Lower lobe of right lung (tissue), 2 donors: ENCODE measurements at regions not wholly inside any gene's neighbourhood (a gene's known extent, or its start where the extent isn't known, plus 50 kb on each side); places are given as distances from the start of the nearest gene placed in this dataset.

Experiments used
- ATAC-seq, 2 donors: fragments of 200-7000 bp; cut with Tn5 transposase; one replicate each; pipeline ENCODE4 v1.9.1; 2020 to 2022; ENCODE audit warnings: mild to moderate bottlenecking in 2 of 2, moderate library complexity in 2 of 2
- DNase-seq: peaks from one replicate; pipeline ENCODE4 v3.0.0-alpha.2; 2020
- H3K27ac ChIP-seq: fragments of 200-600 bp; one replicate; pipeline ENCODE4 v1.8.0; 2022
- H3K27me3 ChIP-seq: fragments of 200-600 bp; one replicate; pipeline ENCODE4 v1.8.0; 2022; ENCODE audit warnings: low read depth
- H3K36me3 ChIP-seq: fragments of 200-600 bp; one replicate; pipeline ENCODE4 v1.8.0; 2022; ENCODE audit warnings: mild to moderate bottlenecking
- H3K4me1 ChIP-seq: fragments of 200-600 bp; one replicate; pipeline ENCODE4 v1.8.0; 2022
- H3K4me3 ChIP-seq: fragments of 200-600 bp; one replicate; pipeline ENCODE4 v1.8.0; 2022; ENCODE audit warnings: mild to moderate bottlenecking
- H3K9me3 ChIP-seq: fragments of 200-600 bp; one replicate; pipeline ENCODE4 v1.8.0; 2022
- intact Hi-C: fragments of 100-400 bp; cut with DNase I; formaldehyde crosslinking; loops from one replicate; pipeline ENCODE4 v1.11.0; 2022
- TF ChIP-seq, protein P1 (sequence below): fragments of 200-600 bp; IDR thresholded peaks from one replicate; pipeline ENCODE4 v1.8.0; 2022; ENCODE audit warnings: antibody characterized with exemption, mild to moderate bottlenecking
- donor health status: DM: no; HTN: yes; CAD: no; lungs with severe emphysema.

- no peak overlapping the region for H3K4me3 ChIP-seq
- H3K9me3 ChIP-seq = no peaks in the 10 kb centered on the region
- no peak overlapping the region for H3K27ac ChIP-seq
- no peaks in the 10 kb centered on the region for H3K27me3 ChIP-seq
- no peak for ATAC-seq
- H3K36me3 ChIP-seq = no peaks in the 10 kb centered on the region
- DNase-seq = no peak
- intact Hi-C loops = no loop called here
- no peaks in the 10 kb centered on the region for H3K4me1 ChIP-seq
- TF ChIP-seq, protein P1, sequence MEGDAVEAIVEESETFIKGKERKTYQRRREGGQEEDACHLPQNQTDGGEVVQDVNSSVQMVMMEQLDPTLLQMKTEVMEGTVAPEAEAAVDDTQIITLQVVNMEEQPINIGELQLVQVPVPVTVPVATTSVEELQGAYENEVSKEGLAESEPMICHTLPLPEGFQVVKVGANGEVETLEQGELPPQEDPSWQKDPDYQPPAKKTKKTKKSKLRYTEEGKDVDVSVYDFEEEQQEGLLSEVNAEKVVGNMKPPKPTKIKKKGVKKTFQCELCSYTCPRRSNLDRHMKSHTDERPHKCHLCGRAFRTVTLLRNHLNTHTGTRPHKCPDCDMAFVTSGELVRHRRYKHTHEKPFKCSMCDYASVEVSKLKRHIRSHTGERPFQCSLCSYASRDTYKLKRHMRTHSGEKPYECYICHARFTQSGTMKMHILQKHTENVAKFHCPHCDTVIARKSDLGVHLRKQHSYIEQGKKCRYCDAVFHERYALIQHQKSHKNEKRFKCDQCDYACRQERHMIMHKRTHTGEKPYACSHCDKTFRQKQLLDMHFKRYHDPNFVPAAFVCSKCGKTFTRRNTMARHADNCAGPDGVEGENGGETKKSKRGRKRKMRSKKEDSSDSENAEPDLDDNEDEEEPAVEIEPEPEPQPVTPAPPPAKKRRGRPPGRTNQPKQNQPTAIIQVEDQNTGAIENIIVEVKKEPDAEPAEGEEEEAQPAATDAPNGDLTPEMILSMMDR = no peak
Measured at GRCh38 chr2:120953843-120954584, 218.3 kb downstream of the GLI2 start.

DNA sequence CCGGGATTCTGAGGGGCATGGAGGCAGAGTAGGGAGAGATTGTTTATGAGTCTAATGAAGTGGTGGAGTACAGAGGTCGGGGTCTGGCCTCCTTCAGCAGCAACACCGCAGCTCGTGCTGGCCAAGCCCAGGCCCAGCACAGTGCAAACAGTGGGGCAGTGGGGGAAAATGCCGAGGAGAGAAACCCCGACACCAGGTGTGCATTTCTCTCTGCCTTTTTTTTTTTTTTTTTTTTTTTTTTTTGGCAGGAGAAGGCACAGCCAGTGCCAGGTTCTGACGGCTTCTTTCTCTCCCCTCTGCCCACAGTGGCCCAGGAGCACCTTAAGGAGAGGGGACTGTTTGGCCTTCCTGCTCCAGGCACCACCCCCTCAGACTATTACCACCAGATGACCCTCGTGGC is 219.3 kb downstream of the GLI2 start:
- Histone ChIP-seq H3K27me3 (no peaks in the 10 kb centered on the region), H3K36me3 (no peaks in the 10 kb centered on the region), H3K27ac (no peak overlapping the region), H3K4me3 (no peak overlapping the region), H3K4me1 (no peaks in the 10 kb centered on the region), H3K9me3 (no peaks in the 10 kb centered on the region)
- TF ChIP-seq, protein P1 = no peak
- intact Hi-C loops = no loop called here
- ATAC-seq (no peak), DNase-seq (no peak)

- no peak for ATAC-seq
- intact Hi-C loops = no loop called here
- no peak for DNase-seq
- no peaks in the 10 kb centered on the region for H3K36me3 ChIP-seq
- H3K27ac ChIP-seq = no peak overlapping the region
- no peaks in the 10 kb centered on the region for H3K4me1 ChIP-seq
- H3K27me3 ChIP-seq = no peaks in the 10 kb centered on the region
- H3K9me3 ChIP-seq = no peaks in the 10 kb centered on the region
- H3K4me3 ChIP-seq = no peak overlapping the region
- TF ChIP-seq, protein P1 = no peak
Measured at GRCh38 chr2:120955427-120955826, 219.8 kb downstream of the GLI2 start.

DNA sequence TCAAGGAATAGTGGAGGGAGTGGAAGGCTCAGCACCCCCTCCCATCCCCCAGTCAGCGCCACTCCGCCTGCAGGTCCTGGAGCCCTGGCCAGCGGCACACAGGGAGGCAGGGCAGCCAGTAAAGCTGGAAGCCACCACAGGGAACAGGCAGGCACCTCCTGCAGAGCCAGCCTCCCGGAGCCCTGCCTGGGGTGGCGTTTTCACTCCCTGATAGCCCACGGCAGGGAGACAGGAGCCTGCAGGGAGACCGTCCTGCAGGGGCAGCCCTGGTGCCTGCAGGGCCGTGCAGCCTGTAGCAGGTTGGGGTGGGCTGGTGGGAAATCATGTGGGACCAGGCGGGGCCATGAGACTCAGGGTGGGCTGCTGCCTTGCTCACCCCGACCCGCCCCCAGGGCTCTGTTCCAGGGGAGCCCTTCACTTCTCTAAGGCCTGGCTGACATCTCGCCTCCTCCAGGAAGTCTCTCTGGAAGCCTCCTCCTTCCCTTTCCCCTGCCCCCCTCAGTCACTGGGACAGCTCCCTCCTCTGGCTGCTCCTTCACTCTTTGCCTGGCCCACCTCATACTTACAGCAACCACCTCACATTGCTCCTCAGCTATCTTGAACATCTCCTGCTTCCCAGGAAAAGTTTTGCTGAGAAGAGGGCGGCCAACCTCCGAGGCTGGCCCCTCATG is 221.0 kb downstream of the GLI2 start:
- Histone ChIP-seq H3K9me3 (no peaks in the 10 kb centered on the region), H3K27ac (no peak overlapping the region), H3K4me3 (no peak overlapping the region), H3K36me3 (no peaks in the 10 kb centered on the region), H3K27me3 (no peaks in the 10 kb centered on the region), H3K4me1 (no peaks in the 10 kb centered on the region)
- DNase-seq (no peak), ATAC-seq (no peak)
- intact Hi-C loops = no loop called here
- TF ChIP-seq, protein P1 = no peak

GRCh38 chr2:120957905-120958304 is 222.2 kb downstream of the GLI2 start:
- TF ChIP-seq, protein P1 = no peak
- no peak overlapping the region for H3K4me3 ChIP-seq
- H3K36me3 ChIP-seq = no peaks in the 10 kb centered on the region
- H3K27me3 ChIP-seq = no peaks in the 10 kb centered on the region
- H3K9me3 ChIP-seq = no peaks in the 10 kb centered on the region
- no peaks in the 10 kb centered on the region for H3K4me1 ChIP-seq
- no peak for DNase-seq
- H3K27ac ChIP-seq = no peak overlapping the region
- ATAC-seq = no peak
- intact Hi-C loops = no loop called here
